ENCODE measurements at regions not wholly inside any gene's neighbourhood (a gene's known extent, or its start where the extent isn't known, plus 50 kb on each side); places are given as distances from the start of the nearest gene placed in this dataset.

DNA sequence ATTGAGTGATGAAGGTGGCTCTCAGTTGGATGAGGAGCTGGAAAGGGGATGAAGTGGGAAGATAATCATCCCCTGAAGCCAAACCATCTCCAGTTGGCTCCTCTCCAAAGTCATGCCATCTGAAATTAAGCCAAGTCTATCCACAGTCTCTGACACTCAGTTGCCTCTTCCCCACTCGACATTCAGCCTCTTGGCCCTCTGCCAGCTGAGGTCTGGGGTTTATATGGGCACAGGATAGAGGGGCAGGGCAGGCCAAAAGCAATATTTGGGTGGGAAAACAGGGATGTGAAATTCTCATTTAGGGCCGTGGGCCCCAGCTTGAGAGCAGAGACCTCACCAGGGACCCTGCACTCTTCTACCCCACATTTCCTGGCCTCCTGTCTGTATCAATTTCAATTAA, 85.9 kb downstream of the SLITRK1 start:
- TF ChIP-seq, protein P1, sequence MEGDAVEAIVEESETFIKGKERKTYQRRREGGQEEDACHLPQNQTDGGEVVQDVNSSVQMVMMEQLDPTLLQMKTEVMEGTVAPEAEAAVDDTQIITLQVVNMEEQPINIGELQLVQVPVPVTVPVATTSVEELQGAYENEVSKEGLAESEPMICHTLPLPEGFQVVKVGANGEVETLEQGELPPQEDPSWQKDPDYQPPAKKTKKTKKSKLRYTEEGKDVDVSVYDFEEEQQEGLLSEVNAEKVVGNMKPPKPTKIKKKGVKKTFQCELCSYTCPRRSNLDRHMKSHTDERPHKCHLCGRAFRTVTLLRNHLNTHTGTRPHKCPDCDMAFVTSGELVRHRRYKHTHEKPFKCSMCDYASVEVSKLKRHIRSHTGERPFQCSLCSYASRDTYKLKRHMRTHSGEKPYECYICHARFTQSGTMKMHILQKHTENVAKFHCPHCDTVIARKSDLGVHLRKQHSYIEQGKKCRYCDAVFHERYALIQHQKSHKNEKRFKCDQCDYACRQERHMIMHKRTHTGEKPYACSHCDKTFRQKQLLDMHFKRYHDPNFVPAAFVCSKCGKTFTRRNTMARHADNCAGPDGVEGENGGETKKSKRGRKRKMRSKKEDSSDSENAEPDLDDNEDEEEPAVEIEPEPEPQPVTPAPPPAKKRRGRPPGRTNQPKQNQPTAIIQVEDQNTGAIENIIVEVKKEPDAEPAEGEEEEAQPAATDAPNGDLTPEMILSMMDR (IDR thresholded peaks at IDR 0.05) = no peak
- TF ChIP-seq POLR2AphosphoS5 (IDR thresholded peaks at IDR 0.05) = no peak

Measured in upper lobe of left lung (tissue), 4 donors.